GM20431 (cell line): ENCODE measurements at regions not wholly inside any gene's neighbourhood (a gene's known extent, or its start where the extent isn't known, plus 50 kb on each side); places are given as distances from the start of the nearest gene placed in this dataset.

ENCODE experiments used
- in situ Hi-C: fragments of 300-500 bp; cut with MseI, MboI; formaldehyde crosslinking; loops from one replicate; pipeline ENCODE4 v1.15.0; 2020; ENCODE audit warnings: low sequenced_read_pairs; ENCODE audit not compliant: unreplicated experiment

- in situ Hi-C loops: no loop called here
These were observed 126.2 kb downstream of the TMA16 start for GRCh38 chr4:163620738-163621137.

- in situ Hi-C loops: no loop called here
These were observed 127.3 kb downstream of the TMA16 start for GRCh38 chr4:163621821-163622220.

GRCh38 chr4:163622379-163623035 lies 128.0 kb downstream of the TMA16 start:
- in situ Hi-C loops: no loop called here

- in situ Hi-C loops: no loop called here
These were observed 129.3 kb downstream of the TMA16 start for GRCh38 chr4:163623787-163624186.

DNA sequence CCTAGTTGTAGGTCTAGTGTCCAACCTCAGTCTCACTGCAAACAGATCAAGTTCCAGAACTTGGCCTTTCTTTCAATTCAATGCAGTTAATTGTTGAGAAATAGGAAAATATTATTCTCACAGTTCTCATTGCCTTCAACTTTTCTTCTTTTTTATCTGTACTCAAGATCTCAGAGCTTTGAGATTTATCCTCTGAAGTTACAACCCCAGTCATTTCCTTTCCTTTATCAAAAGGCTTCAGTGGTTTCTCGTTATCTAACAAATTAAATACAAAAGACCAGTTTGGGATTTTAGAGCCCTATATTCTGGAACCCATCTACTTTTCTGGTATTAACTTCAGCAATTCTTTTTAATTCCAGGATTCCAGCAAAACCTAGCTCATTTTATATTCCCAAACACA lies 130.2 kb downstream of the TMA16 start:
- in situ Hi-C loops: no loop called here

GRCh38 chr4:163631288-163631687 lies 136.8 kb downstream of the TMA16 start:
- in situ Hi-C loops: no loop called here

DNA sequence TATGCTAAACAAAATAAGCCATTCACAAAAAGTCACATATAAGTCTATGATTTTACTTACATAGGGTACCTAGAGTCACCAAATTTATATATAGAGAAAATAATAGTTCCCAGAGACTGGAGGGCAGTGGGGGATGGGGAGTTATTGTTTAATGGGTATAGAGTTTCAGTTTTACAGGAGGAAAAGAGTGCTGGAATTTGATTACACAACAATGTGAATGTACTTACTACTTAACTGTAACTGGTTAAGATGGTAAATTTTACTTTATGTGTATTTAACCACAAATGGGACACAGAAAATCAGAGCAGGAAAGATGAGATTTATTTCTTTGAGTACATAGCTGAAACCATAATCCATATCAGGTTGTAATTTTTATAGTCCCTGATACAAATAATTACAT lies 144.4 kb downstream of the TMA16 start:
- in situ Hi-C loops: no loop called here

- in situ Hi-C loops: no loop called here
These were observed 155.1 kb downstream of the TMA16 start for GRCh38 chr4:163649557-163650091.

DNA sequence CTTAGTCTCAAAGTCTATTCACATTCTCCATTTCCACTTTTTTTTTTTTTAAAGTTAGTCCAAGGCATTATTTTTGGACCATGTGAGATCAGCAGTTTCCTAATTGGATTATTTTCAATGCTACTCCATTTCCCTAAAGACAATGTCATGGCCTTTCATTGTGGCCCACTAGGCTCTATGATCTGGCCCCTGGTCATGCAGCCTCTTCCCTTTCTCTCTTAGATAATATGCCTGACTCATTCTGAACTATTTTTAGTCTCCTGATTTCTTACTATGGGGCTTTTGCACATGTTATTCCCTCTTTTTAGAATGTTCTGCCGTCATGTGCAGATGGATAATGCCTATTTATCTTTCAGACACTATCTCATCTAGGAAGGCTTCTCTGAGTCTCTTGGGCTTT lies 157.3 kb downstream of the TMA16 start:
- in situ Hi-C loops: no loop called here

- in situ Hi-C loops: no loop called here
These were observed 160.1 kb downstream of the TMA16 start for GRCh38 chr4:163654621-163655020.

DNA sequence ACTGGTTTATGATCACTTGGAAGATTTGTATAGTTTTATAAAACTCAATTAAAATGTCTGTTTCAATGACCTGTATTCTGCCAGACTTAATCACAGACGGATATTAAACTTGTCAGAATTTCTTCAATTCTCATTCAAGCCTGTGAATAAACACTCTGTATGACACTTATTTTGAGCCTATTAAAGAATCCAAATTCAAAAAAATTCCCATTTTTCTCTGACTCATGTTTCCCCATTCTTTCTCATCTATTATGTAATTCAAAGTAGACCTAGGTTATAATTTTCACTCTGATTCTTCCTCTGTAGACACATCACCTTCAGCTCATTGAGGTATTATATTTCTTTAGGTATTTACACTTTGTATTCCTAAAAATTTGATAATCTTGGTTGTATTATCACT lies 166.1 kb downstream of the TMA16 start:
- in situ Hi-C loops: loop anchor here (10.0 kb wide), 1 partner anchor 96 kb away; no protein-coding TSS in a partner anchor

- in situ Hi-C loops: loop anchor here (10.0 kb wide), 1 partner anchor 98 kb away; no protein-coding TSS in a partner anchor
These were observed 168.3 kb downstream of the TMA16 start for GRCh38 chr4:163662768-163663167.

DNA sequence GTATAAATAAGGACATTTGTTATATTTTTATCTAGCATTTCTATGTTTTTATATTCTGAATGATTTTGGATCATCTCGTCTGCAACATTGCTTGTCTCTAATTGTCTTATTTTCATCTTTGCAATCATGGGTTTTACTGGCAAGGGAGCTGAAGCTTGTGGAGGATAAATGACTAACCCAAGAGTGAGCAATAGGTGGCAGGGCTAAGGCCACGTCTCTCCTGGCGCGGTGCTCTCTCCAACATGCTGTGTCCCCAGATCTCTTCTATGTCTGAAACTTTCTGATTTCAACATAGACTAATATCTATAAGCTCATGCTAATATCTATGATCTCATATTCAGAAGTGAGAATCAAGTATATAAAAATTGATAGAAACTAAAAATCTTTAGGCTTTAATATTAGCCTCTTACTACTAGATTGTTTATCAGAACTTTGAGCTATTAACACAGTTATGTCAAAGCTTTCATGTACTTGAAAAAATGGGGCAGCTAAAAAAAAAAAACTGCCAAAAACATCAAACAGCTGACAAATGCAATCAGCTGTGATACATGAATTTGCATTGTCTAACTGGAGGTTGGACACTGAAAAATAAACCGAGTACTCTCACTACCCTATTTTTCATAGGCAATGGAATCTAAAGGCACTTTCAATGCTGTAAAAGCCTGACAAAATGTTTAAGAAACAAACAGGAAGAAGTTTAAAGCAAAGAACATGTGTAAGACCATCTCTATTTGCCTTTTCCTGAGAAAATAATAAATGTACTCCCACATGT lies 169.2 kb downstream of the TMA16 start:
- in situ Hi-C loops: loop anchor here (10.0 kb wide), 1 partner anchor 99 kb away; no protein-coding TSS in a partner anchor

DNA sequence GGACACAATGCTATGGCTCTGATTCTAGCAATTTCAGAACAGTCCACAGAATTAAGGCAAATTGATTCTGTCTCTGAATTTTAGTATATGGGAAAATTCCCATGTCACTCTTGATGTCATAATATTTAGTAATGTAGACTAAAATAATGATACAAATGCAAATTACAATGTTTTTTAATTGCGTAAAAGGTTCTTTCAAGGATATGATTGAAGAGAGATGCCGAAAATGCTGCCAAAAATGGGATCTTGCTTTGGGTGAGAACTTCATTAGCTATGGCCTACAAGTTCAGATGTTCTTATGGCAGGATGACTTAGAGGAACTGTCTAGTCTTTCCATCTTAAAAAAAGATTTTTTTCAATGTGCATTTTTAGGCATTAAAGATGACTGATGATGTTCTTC lies 170.6 kb downstream of the TMA16 start:
- in situ Hi-C loops: loop anchor here (10.0 kb wide), 1 partner anchor 100 kb away; no protein-coding TSS in a partner anchor

DNA sequence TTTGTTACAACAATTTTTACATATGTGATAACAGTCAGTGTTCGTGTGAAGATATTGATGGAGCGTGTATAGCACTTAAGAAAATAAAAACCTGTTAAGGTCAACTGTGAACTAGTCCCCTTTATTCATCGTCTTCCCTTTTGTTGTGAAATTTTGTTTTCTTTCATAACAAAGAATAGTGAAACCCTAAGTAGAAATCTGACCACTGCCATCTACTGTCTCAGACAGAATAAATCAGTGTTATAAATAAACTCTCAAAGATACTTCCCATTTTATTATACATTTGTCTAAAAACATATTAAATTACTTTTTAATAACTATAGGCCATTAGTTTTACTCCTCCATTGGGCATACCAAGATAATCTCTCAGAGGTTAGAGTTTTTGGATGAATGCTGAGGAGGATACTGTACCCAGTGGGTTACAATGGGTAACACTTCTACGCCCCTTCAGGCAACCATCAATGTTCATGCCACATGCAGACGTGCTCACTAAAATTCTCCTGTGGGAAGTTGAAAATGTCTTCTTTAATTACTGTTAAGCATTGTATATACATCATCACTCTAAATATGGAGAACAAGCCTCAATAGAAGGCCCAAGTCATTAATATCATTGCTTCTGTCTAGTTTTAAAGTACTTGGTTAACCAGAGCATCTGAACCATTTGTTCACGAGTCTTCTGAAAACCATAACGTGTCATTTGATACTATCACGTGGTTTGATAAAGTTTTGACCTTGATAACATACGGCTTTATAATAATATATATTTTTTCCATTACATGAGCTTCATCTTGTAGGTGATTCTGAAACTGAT lies 171.2 kb downstream of the TMA16 start:
- in situ Hi-C loops: loop anchor here (10.0 kb wide), 1 partner anchor 101 kb away; no protein-coding TSS in a partner anchor

DNA sequence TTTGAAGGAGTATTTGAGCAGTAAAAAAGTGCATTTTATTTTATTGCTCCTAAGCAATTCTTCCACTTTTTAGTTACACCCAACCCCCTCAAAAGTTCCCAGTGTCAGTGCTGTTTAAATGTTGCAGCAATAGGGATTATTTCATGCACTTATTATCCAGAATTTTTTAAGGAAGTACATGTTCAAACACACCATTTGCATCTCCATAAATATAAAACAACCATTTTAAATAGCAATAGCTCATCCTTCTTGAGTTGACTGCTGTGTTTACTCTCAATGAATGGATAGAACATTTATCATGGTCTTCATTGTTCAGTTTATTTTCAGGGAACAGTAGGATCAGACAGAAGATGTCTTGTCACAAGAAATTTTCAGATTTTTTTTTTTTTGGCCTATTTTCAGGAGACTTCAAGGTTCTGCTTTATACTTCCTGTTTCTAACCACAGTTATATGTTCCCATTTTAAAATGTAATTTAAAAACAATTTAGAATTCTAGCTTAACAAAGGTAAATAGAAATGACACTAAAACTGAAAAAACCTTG lies 171.9 kb downstream of the TMA16 start:
- in situ Hi-C loops: loop anchor here (10.0 kb wide), 1 partner anchor 102 kb away; no protein-coding TSS in a partner anchor

DNA sequence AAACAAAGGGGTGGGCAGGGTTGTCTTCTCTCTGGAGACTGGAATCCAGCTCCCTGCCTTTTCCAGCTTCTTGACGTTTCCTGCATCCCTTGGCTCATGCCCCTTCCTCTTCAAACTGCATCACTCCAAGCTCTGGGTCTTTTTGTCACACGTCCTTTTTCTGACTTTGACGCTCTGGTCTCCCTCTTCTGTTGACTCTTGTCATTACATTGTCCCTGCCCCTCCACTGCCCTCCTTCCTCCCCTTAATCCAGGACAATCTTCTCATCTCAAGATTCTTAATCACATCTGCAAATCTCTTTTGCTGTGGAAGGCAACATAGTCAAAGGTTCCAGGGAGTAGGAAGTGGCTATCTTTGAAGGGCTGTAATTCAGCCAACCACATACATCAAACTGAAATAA lies 178.3 kb downstream of the TMA16 start:
- in situ Hi-C loops: no loop called here

DNA sequence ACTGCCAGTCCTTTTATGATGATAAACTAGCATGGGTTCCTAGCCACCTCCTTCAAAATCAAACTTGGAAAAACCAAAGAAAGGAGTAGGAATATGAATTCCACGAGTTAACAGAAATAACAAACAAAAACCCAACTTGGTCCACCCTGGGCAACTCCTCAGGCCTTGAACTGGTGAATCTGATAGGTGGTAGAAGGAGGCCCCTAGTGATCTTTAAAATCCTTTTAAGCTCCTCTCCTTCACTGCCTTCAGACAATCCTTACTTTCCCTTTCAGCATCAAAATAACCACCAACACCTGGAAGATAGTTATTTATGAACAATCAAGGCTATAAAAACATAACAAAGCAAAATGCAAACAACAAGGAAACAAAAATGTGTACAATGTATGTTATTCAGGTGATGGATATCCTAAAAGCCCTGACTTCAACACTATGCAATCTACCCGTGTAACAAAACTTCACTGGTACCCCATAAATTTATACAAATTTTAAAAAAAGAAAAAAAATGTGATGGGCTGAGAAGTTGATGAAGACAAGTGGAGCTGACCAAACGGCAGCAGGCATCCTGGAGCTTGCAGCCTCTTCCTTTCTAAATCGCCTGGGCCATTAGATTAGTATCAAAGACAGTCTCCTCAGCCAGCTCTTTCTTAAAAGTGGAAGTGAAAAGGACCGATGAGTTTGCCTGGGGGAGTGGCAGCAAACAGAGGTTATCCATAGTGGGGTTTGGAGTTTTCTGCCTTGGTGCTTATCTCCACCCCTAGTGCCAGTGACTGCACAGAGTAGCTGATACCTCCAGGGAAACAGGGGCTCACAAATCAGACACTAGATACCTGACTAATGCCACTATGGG lies 179.6 kb downstream of the TMA16 start:
- in situ Hi-C loops: no loop called here

GRCh38 chr4:163679189-163679588 lies 184.7 kb downstream of the TMA16 start:
- in situ Hi-C loops: no loop called here
